ENCODE measurements at regions not wholly inside any gene's neighbourhood (a gene's known extent, or its start where the extent isn't known, plus 50 kb on each side); places are given as distances from the start of the nearest gene placed in this dataset.

DNA sequence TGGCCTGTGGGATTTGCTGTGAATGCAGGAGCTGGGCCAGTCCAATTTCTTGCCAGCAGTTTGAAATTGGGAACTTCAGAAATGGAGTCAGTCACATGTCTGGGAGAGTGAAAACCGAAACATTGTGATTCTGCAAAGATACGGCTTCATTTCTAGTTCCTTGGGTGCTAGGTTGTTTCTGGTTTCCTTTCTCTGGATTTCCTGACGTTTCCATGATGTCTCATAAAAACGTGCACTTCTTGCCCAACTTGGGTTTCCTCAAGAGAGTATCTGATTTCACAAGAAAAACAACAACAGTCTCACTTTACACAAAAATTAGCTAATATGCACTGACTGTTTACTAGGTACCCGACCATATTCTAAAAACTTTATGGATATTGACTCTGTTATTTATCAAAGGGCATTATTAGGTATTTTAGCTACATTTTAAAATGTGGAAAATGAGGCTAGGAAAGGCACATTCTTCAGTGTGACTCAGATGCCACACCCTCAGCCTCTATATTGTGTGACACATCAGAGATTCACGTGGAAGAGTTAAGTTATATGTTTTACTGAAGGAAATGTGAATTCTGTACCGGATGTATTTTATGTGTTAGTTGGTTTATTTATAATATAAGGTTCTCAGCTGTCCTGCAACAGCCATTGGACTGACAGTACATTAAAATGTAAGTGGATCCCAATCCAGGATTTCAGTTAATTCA, 225.0 kb upstream of the PUDP start:
- TF ChIP-seq, protein P1, sequence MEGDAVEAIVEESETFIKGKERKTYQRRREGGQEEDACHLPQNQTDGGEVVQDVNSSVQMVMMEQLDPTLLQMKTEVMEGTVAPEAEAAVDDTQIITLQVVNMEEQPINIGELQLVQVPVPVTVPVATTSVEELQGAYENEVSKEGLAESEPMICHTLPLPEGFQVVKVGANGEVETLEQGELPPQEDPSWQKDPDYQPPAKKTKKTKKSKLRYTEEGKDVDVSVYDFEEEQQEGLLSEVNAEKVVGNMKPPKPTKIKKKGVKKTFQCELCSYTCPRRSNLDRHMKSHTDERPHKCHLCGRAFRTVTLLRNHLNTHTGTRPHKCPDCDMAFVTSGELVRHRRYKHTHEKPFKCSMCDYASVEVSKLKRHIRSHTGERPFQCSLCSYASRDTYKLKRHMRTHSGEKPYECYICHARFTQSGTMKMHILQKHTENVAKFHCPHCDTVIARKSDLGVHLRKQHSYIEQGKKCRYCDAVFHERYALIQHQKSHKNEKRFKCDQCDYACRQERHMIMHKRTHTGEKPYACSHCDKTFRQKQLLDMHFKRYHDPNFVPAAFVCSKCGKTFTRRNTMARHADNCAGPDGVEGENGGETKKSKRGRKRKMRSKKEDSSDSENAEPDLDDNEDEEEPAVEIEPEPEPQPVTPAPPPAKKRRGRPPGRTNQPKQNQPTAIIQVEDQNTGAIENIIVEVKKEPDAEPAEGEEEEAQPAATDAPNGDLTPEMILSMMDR (IDR thresholded peaks at IDR 0.05) = no peak
- TF ChIP-seq JUN (IDR thresholded peaks at IDR 0.05) (no peak), KDM1A (IDR thresholded peaks at IDR 0.05; ENCODE audit: low read depth) (no peak), FOSB (CRISPR knock-in tag; IDR thresholded peaks at IDR 0.05) (no peak)
